Bone marrow (tissue), 2 donors: ENCODE measurements at regions not wholly inside any gene's neighbourhood (a gene's known extent, or its start where the extent isn't known, plus 50 kb on each side); places are given as distances from the start of the nearest gene placed in this dataset.

Experiments
- DNase-seq, 2 donors: peaks; one replicate each; lab custom pipeline; 2025; lab: John Stamatoyannopoulos, UW

DNA sequence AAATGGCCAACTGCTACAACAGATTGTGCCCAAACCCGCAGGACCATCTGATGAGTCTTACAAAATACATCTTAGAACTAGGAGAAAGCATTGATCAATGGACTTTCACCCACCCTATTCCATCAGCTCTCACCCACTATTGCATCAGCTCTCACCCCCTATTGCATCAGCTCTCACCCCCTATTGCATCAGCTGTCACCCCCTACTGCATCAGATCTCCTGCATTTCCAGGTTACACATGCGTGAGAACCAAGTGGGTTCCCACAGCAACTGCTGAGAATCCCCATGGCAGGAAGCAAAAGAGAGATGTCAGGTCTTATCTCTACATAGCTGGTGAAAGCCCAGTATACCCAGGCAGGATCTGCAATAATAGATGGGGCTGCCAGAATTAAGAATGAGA, 533.5 kb downstream of the LTN1 start:
- no peak for DNase-seq

DNA sequence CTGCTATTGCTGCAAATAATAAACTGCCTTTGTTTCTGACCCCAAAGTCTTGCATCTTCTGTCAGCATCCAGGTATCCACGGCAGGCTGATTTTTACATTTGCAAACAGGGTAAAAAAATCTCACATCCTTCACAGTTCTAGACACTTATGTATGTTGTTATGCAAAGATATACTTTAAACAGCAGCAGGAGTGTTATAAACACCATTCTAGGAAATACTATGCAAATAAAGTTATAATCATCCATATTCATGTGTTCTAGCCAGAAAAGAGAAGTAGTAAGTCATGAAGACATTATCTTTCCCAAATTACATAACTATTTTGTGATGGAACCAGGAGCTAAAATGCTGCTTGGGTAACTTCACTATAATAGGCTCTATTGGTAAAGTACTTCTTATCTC, 534.2 kb downstream of the LTN1 start:
- no peak for DNase-seq

- no peak for DNase-seq
Measured at GRCh38 chr21:28455253-28455600, 537.5 kb downstream of the LTN1 start.

- no peak for DNase-seq
Measured at GRCh38 chr21:28454564-28455252, 538.0 kb downstream of the LTN1 start.

GRCh38 chr21:28447462-28447861, 545.2 kb downstream of the LTN1 start:
- no peak for DNase-seq

DNA sequence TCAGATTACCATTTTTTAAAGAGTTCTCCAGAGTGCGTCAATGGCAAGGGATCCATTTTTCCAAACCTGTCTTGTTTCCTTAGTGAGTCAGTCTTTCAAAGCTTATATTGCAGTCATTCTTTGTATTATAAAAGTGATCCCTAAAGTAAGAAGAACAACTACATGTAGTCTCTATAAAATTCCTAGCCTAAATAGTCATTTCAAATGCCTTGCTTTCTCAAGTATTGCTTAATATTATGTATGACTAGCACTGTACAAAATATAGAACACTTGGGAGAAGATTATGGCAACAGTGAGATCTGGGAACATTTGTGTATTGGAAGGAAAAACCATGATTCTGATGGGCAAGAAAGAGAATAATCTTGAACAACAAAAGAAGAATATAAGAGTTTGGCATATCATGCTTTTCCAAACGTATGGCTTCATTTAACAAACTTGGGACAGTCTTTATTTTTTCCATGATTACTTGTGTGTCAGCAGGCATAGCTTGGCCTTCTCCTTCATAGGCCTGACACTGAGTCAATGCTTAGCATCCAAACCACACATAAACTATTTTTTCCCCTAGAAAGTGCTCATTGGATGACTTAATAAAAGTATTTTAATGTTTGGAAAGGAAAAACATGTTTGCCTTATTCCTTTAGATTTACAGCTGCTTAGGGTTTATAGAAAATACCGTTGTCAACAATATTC, 547.4 kb downstream of the LTN1 start:
- DNase-seq, result no peak

DNA sequence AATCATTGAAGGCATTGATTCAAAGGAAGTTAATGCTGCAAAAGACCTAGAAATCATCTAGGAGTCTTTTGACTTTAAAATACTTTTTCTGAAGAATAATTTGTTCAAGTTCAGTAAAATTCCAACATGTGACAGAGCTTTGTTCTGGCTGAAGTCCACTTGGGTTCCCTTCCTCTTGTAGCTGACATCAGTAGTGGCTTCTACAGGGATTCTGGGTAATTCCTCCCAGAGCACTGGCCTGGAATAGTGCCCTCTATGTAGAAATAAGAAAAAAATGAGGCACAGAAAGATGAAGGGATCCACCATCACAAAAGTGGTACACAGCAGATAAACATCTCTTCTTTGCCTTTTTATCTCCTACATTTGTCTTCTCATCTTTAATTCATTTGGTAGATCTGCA, 548.1 kb downstream of the LTN1 start:
- DNase-seq, result no peak

DNA sequence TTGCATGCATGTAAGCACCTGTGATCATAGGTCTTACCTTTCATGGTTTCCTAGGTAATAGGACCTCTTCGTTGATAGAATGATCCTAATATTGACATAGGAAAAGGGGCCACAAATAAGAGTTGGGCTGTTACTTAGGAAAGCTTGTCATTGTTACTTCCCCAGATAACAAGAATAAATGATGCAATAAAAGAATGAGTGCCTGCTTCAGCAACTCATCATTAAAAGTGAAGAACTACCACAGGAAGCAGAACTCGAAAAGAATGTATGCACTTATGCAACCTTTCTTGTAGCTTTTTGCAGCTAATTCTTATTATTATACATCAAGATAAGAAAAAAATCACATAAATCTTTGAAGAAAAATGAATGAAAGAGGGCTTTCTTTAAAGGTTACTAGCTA, 548.6 kb downstream of the LTN1 start:
- DNase-seq, result no peak

GRCh38 chr21:28442624-28443023, 550.1 kb downstream of the LTN1 start:
- DNase-seq, result no peak

DNA sequence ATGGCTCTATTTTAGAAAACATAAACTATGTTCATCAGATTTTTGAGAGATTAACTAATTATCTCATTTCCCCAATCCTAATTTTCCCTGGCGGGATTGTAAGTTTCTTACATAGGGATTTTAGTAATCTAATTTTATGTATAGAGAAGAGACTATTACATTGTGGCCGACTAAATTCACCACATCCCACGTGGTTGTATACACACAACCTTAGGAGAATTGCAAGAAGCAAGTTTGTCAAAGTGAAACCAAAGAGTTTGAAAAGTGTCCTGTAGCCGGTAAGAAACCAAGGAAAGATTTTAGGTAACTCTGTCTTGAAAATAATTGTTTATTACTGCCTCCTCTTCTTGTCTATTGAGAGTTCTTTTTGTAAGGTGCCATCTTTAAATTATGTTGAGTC, 550.6 kb downstream of the LTN1 start:
- DNase-seq, result no peak

DNA sequence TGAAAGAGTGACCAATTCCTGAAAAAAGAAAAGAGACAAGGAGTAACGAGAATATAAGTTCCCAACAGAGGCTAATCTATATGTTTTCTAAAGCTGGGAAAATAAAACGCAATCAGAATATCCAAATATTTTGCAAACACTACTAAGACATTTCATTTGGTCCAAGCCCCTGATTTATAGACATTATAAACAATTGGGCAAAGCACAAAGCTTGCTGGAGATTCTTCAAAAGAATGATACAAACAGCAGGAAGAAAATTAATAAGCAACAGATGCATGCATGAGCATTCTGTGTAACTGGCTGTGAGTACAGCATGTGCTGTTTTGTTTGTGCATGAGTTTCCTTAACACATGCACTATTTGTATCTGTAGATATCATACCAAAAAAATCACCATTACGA, 552.9 kb downstream of the LTN1 start:
- DNase-seq, result no peak

GRCh38 chr21:28439251-28439650, 553.4 kb downstream of the LTN1 start:
- DNase-seq, result no peak

DNA sequence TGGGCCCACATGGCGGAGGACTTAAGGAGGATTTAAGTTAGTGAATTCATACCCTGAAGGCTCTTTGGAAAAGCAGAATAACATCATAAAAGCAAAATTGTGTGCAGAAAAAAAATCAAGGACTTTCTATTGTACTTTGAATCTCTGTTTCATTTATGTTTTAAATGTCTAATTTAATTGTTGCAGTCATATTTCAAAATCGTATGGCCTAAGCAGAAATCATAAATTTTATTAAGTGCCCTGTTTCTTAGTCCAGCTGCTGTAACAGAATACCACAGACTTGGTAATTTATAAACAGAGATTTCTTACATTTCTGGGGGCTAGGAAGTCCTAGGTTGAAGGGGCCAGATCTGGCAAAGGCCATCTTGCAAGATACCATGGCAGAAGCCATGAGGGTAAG, 555.6 kb downstream of the LTN1 start:
- no peak for DNase-seq

DNA sequence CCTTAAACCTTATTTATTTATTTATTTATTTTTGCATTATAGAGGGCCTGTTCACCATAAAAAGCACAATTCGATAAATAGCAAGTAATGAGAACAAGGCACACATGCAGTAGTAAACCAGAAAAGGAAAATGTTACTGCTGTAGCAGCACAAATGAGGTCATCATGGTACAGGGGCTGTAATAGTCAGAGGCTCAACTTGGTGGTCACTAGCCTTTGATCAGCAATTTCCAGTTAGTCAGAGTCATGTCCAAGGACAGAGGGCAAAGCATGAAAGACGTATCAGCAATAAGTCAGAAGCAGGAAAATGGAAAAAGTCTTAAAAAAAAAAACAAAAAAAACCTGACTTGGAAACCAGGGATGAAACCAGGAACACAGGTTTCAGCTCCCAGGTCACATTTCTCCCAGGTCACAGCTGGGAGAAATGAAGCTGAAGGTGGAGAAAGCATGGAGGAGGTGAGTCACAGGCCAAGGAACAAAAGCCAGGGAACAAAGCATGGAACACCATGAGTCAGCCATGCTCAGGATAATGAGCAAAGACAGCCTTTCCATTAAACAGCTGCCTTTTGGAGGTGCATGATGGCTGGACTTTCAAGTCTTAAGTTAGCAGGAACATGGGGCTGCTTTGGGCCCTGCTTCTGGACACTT, 556.3 kb downstream of the LTN1 start:
- no peak for DNase-seq

DNA sequence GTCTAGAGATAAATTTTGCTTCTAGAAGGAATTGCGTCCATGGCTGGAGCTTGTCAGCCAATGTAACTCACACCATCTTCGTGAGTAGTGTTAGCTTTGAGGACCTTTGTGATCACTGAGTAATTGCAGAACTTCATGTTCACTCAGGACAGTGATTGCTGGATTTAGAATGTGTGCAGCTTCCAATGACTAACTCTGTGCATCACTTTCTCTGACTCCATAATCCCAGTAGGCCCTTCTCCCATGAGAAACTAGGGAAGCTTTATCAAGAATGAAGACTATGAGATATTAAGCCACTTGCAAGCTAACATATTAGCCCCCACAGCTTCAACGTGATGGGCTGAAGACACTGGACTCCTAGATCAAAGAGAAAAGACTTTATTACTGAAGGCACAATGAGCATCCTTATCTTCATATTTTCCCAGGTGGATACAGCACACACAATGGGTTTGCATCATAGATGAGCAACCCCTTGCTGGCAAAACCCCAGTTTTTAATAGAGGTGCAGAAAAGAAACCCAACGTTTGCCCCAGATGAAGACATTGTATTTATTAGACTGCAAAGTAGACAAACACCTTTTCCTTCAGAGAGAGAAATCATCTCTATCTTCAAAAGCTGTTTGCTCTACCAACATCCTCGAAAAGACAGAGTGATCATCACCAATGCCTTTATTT, 561.0 kb downstream of the LTN1 start:
- no peak for DNase-seq

- no peak for DNase-seq
Measured at GRCh38 chr21:28431022-28431421, 561.7 kb downstream of the LTN1 start.

DNA sequence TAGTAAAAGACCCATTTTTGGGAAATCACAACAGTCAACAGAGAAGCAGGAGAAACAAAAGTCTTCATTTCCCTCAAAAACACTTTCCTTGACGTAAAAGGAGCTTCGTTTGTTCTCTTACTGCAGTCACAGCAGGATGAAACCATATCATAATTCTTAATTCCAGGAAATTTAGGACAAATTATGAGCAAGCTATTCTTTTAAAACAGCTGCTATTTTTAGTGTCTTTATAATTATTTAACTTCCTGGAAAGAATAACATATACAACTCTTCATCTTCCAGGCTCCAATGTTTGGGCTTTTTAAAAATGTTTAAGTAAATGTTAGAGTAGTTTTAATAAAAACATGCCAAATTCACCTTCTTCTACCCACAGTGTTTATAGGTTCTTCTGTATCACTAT, 563.5 kb downstream of the LTN1 start:
- DNase-seq, result no peak

DNA sequence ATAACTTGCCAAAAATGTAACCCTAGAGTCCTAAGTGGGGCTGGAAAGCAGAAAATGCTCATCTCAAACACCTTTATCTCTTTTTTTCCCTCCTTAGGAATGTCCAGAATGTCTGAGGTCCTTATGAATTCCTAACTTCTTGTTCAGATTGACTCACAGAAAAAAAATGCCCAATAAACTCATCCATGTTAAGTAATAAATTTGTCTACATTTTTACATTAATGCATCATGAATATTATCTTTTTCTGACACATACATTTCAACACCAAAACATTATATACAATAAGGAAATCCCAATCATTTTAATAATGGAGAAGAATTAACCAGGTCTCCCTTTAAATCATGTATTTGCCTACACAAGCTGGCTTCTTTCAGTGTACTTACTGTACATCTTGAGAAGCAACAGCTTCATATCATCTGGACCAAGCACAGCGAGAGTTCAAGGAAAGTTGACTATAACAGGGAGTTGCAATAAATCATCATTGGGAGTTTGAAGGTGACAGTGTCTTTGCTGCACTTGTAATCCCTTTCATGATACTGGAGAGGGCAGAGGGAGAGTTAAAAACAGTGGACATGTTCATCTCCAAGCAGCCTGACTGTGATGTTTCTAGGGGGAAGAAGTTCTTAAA, 565.2 kb downstream of the LTN1 start:
- DNase-seq, result no peak

GRCh38 chr21:28426545-28426944, 566.1 kb downstream of the LTN1 start:
- DNase-seq, result no peak

DNA sequence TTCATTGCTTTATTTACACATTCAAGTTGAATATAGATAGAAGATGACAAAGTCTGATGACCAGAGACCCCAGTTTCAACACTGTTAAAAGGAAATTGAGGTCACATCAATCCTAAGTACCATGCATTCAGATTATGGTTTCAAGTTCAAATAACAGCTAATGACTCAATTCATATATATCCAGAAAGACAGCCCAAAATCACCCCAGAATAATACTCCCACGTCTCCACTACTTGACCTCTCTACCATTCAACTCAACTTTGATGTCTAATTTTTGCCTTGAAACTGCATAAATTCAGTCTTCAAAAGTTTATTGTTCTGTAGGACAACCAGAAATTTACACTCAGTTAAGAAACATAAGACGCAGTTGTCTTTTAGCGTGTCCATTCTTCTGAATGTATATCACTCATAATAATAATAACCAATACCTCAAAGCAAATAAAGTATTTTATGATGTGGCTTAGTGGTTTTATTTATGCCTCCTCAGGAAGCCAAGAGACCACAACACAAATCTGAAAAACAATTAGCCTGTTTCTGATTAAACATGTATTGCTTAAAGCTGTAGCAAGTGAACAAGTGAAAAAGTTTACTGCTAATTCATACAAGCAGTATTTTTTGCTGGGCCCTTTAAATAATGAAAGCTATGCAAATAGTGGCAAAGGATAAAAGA, 569.0 kb downstream of the LTN1 start:
- no peak for DNase-seq

- DNase-seq, result no peak
Measured at GRCh38 chr21:28421716-28422524, 570.8 kb downstream of the LTN1 start.
